Panc1 (cell line): ENCODE measurements at regions not wholly inside any gene's neighbourhood (a gene's known extent, or its start where the extent isn't known, plus 50 kb on each side); places are given as distances from the start of the nearest gene placed in this dataset.

Source experiments
- CTCF ChIP-seq: fragments of 450-650 bp; IDR thresholded peaks from 2 replicates; pipeline ENCODE4 v1.5.1; 2017; ENCODE audit warnings: mild to moderate bottlenecking
- POLR2AphosphoS5 ChIP-seq: IDR thresholded peaks from 2 replicates; pipeline ENCODE4 v1.6.1; 2012; ENCODE audit warnings: mild to moderate bottlenecking, low read depth, low read length, moderate library complexity
- REST ChIP-seq, 2 experiments: IDR thresholded peaks; 2 replicates each; pipeline ENCODE4 v1.6.1; 2011 to 2012; ENCODE audit warnings: low read depth in 2 of 2, control low read depth in 1 of 2, low read length in 1 of 2, mild to moderate bottlenecking in 1 of 2, moderate library complexity in 1 of 2; ENCODE audit not compliant: insufficient read depth in 1 of 2
- SIN3A ChIP-seq: IDR thresholded peaks from 2 replicates; pipeline ENCODE4 v1.6.1; 2012; ENCODE audit warnings: low read depth, mild to moderate bottlenecking, low read length, moderate library complexity, borderline replicate concordance; ENCODE audit not compliant: insufficient read depth
- TCF7L2 ChIP-seq: IDR thresholded peaks from 2 replicates; pipeline ENCODE4 v1.6.1; 2011; ENCODE audit warnings: mild to moderate bottlenecking, low read depth, low read length, inconsistent platforms

- TF ChIP-seq POLR2AphosphoS5 (no peak), CTCF (no peak), REST (IDR thresholded peaks at IDR 0.05; ENCODE audit: insufficient read depth in 1 of 2, low read depth in 2 of 2, low read length in 1 of 2) (no peak), SIN3A (no peak), TCF7L2 (no peak)
Observed at GRCh38 chr13:105598529-105598928, 936.9 kb downstream of the EFNB2 start.
